ENCODE measurements at regions not wholly inside any gene's neighbourhood (a gene's known extent, or its start where the extent isn't known, plus 50 kb on each side); places are given as distances from the start of the nearest gene placed in this dataset.

DNA sequence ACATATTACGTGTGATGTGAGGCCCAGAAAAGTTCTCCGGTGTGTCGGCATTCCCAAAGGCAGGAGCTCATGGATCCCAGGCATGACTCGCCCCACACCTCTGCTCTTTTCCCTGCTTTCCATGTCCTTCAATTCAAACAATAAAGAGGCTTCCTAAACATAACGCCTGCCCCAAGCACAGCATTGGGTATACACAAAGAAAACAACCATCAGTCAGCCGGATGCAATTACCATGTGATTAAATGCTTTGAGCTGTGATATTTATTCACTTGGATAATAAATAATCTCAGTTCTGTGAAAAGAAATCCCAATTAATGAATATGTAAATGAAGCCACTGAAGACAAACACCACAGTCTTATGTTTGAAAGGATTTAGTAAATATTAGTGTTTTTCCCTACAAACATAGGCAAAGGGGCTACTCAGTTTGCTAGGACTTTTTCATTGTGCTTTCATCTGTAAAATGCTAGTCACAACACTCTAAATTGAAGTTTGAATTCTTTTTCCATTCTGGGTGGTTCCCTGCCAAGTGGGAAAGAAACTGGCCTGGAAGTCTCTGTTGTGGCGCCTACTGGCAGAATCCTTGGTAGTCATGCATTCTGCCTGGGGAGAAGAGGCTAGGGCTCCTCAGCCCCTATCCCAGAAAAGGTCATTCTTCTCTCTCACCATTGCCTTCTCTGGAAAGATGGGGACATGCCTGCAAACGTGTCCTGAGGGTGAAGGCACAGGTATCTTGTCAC is 144.7 kb downstream of the COL6A3 start:
- intact Hi-C loops (cut with micrococcal nuclease): no loop called here

DNA sequence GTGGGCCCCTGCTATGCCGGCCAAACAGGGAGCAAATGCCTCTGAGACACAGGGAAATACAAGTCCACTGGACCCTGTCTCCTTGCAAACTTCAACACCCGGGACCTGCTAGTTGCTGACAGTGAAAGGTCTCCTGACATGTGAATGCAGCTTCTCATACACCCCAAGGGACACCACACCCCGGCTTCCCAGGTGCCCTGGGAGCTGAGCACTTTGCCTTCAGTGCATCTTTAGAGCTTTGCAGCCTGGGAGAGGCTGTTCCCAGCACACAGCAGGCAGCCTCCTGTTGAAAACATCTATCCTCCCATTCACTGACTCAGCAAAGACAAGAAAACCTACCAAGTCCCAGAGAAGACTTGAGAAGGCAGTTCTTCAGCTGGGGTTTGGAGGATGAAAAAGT is 143.4 kb downstream of the COL6A3 start:
- intact Hi-C loops (cut with micrococcal nuclease): no loop called here

DNA sequence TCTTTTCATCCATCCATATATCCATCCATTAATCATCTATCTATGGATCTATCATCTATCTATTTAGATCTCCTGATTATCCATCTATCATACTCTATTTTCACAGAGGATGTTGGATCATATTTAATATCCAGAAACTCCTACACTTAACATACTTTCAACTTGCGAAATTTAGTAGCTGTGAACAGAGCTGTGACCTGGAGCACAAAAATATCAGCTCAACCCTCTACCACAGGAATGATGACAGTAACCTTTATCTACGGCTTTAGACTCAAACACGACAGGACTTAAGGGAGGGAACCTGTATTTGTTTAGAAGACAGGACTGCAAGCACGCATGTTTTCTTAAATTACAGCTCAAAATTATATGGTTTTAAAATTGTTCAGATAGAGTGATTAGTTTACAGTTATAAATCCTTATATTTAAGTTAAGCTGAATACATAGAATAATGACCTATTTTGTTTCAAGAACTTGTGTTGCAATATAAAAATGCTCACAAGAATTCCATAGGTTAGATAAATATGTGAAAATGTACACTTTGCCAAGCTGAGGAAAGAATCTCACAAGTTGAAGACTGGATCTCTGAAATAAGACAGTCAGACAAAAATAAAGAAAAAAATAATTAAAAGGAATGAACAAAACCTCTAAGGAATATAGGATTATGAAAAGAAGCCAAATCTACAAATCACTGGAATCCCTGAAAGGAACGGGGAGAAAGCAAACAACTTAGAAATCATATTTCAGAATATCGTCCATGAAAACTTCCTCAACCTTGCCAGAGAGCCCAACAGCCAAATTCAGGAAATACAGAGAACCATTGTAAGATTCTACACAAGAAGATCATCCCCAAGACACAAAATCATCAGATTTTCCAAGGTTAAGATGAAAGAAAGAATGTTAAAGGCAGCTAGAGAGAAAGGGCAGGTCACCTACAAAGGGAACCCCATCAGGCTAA is 142.0 kb downstream of the COL6A3 start:
- intact Hi-C loops (cut with micrococcal nuclease): no loop called here

Data from T-helper 1 cell treated with Interleukin-12 subunit alpha and Interleukin-12 subunit beta and Interleukin-4 antibody, amounts not matched to agents 30 ng/mL and 1 ng/mL, for 36 hours (primary cell).